Peyer's patch (tissue), 4 donors: ENCODE measurements at regions not wholly inside any gene's neighbourhood (a gene's known extent, or its start where the extent isn't known, plus 50 kb on each side); places are given as distances from the start of the nearest gene placed in this dataset.

Source experiments
- POLR2A ChIP-seq, 2 donors: fragments of 450-650 bp; IDR thresholded peaks; one replicate each; pipeline ENCODE4 v1.5.1; 2017; ENCODE audit warnings: antibody characterized with exemption in 2 of 2, mild to moderate bottlenecking in 2 of 2, moderate library complexity in 2 of 2
- TF ChIP-seq, protein P1 (sequence below), 6 experiments: fragments of 450-650 bp in 4 of 6; fragments of 200-600 bp in 2 of 6; sonication (generic) in 1 of 6; IDR thresholded peaks; one replicate each; pipeline ENCODE4 v1.5.1; 2017 to 2019; ENCODE audit warnings: antibody characterized with exemption in 6 of 6, mild to moderate bottlenecking in 3 of 6, moderate library complexity in 1 of 6

GRCh38 chr14:84826294-84826693 lies 703.6 kb upstream of the FLRT2 start:
- TF ChIP-seq, protein P1, sequence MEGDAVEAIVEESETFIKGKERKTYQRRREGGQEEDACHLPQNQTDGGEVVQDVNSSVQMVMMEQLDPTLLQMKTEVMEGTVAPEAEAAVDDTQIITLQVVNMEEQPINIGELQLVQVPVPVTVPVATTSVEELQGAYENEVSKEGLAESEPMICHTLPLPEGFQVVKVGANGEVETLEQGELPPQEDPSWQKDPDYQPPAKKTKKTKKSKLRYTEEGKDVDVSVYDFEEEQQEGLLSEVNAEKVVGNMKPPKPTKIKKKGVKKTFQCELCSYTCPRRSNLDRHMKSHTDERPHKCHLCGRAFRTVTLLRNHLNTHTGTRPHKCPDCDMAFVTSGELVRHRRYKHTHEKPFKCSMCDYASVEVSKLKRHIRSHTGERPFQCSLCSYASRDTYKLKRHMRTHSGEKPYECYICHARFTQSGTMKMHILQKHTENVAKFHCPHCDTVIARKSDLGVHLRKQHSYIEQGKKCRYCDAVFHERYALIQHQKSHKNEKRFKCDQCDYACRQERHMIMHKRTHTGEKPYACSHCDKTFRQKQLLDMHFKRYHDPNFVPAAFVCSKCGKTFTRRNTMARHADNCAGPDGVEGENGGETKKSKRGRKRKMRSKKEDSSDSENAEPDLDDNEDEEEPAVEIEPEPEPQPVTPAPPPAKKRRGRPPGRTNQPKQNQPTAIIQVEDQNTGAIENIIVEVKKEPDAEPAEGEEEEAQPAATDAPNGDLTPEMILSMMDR (IDR thresholded peaks at IDR 0.05): no peak
- TF ChIP-seq POLR2A (IDR thresholded peaks at IDR 0.05): no peak
